GM23248 (cell line): ENCODE measurements at regions not wholly inside any gene's neighbourhood (a gene's known extent, or its start where the extent isn't known, plus 50 kb on each side); places are given as distances from the start of the nearest gene placed in this dataset.
"Not testable (repeated sequence)": the region's sequence is repeated elsewhere in the genome, so short reads cannot be mapped to it uniquely, and the experiment has no call there.

Experiments used
- DNase-seq: peaks from one replicate; pipeline ENCODE4 v3.0.0-alpha.2; 2015
- H2AFZ ChIP-seq: fragments of 200-600 bp; sonication (generic); 2 replicates; pipeline ENCODE4 v1.6.1; 2016; ENCODE audit warnings: antibody characterized with exemption
- H3F3A ChIP-seq: fragments of 200-600 bp; sonication (generic); 2 replicates; pipeline ENCODE4 v1.6.1; 2016; ENCODE audit warnings: mild to moderate bottlenecking, antibody characterized with exemption, mixed run types; ENCODE audit not compliant: insufficient read depth
- H3K27ac ChIP-seq: fragments of 200-600 bp; sonication (generic); 2 replicates; pipeline ENCODE4 v1.5.1; 2016; ENCODE audit warnings: mild to moderate bottlenecking
- H3K27me3 ChIP-seq: fragments of 200-600 bp; sonication (generic); replicated peaks from 2 replicates; pipeline ENCODE4 v1.6.1; 2016; ENCODE audit warnings: mild to moderate bottlenecking; ENCODE audit not compliant: insufficient read depth
- H3K36me3 ChIP-seq: fragments of 200-600 bp; sonication (generic); 2 replicates; pipeline ENCODE4 v1.6.1; 2016; ENCODE audit warnings: low read depth, mild to moderate bottlenecking
- H3K4me1 ChIP-seq: fragments of 200-600 bp; sonication (generic); 2 replicates; pipeline ENCODE4 v1.6.1; 2016; ENCODE audit warnings: mild to moderate bottlenecking; ENCODE audit not compliant: insufficient read depth
- H3K4me2 ChIP-seq: fragments of 200-600 bp; sonication (generic); one replicate; pipeline ENCODE4 v1.6.1; 2016; ENCODE audit warnings: mild to moderate bottlenecking; ENCODE audit not compliant: unreplicated experiment
- H3K4me3 ChIP-seq: fragments of 200-600 bp; sonication (generic); 2 replicates; pipeline ENCODE4 v1.5.1; 2016; ENCODE audit warnings: mild to moderate bottlenecking
- H3K79me2 ChIP-seq: fragments of 200-600 bp; sonication (generic); 2 replicates; pipeline ENCODE4 v1.6.1; 2016; ENCODE audit warnings: mild to moderate bottlenecking; ENCODE audit not compliant: insufficient read depth
- H3K9ac ChIP-seq: fragments of 200-600 bp; sonication (generic); 2 replicates; pipeline ENCODE4 v1.6.1; 2016; ENCODE audit warnings: mild to moderate bottlenecking
- H3K9me2 ChIP-seq: fragments of 200-600 bp; sonication (generic); 2 replicates; pipeline ENCODE4 v1.6.1; 2016; ENCODE audit warnings: mixed run types, mild to moderate bottlenecking, moderate library complexity; ENCODE audit not compliant: insufficient read depth
- H3K9me3 ChIP-seq: fragments of 200-600 bp; sonication (generic); one replicate; pipeline ENCODE4 v1.6.1; 2017; ENCODE audit warnings: low read depth
- H4K20me1 ChIP-seq: fragments of 200-600 bp; sonication (generic); 2 replicates; pipeline ENCODE4 v1.6.0; 2016; ENCODE audit not compliant: insufficient read depth
- EZH2 ChIP-seq: fragments of 200-600 bp; sonication (generic); IDR thresholded peaks from 2 replicates; pipeline ENCODE4 v1.6.1; 2018; ENCODE audit warnings: antibody characterized with exemption, mild to moderate bottlenecking; ENCODE audit not compliant: insufficient read depth, poor library complexity, severe bottlenecking
- EZH2phosphoT487 ChIP-seq: fragments of 200-600 bp; sonication (generic); IDR thresholded peaks from 2 replicates; pipeline ENCODE4 v1.6.1; 2018; ENCODE audit warnings: antibody characterized with exemption, moderate library complexity, mild to moderate bottlenecking, low read depth; ENCODE audit not compliant: insufficient read depth
- WGBS, 2 experiments: methylation state at CpG; one replicate each; pipeline ENCODE4 v1.1.6; 2015 to 2017; ENCODE audit warnings: low lambda C conversion rate in 2 of 2, low coverage in 1 of 2; ENCODE audit errors: missing lambda C conversion rate in 2 of 2; 5-methylcytosine and 5-hydroxymethylcytosine counted together
- in situ Hi-C: fragments of 300-500 bp; cut with MboI; formaldehyde crosslinking; loops from 2 replicates; pipeline ENCODE4 v1.15.0; 2020

GRCh38 chr3:105979961-105980360, 111.1 kb upstream of the CBLB start:
- Histone ChIP-seq H3K79me2 (no peaks in the 10 kb centered on the region), H3K4me1 (no peaks in the 10 kb centered on the region), H3K27ac (no peak overlapping the region), H2AFZ (0 out of 2 replicates have a peak overlapping the region, but pooled peaks have one; percentile 32), H3K4me2 (no peak overlapping the region), H3K9me3 (peaks cover 10% of the 10 kb centered on the region), H3K36me3 (no peaks in the 10 kb centered on the region), H3K9ac (no peak overlapping the region), H3K9me2 (no peaks in the 10 kb centered on the region), H4K20me1 (no peaks in the 10 kb centered on the region), H3K27me3 (no peaks in the 10 kb centered on the region), H3F3A (0 out of 2 replicates have a peak, but pooled peaks cover 7% of the 10 kb centered on the region), H3K4me3 (no peak overlapping the region)
- WGBS, 2 experiments, result 64 to 67% methylated on average over 3 of the region's 3 CpGs
- TF ChIP-seq EZH2 (no peak), EZH2phosphoT487 (no peak)
- DNase-seq, result no peak
- in situ Hi-C loops, result no loop called here

DNA sequence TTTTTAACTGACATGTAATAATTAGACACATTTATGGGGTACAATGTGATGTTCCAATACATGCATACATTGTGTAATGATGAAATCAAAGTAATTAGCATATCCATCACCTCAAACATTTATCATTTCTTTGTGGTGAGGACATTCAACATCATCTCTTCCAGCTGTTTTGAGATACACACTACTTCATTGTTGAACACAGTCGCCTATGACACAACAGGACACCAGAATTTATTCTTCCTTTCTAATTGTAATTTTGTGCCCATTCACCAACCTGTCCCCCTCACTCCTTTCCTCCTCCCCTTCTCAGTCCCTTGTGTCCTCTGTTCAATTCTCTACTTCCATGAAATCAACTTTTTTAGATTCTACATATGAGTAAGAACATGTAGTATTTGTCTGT, 113.4 kb upstream of the CBLB start:
- H3K4me3 ChIP-seq, result no peak overlapping the region
- no peaks in the 10 kb centered on the region for H3K79me2 ChIP-seq
- no peaks in the 10 kb centered on the region for H3K27me3 ChIP-seq
- TF ChIP-seq EZH2phosphoT487 (no peak), EZH2 (no peak)
- H4K20me1 ChIP-seq, result no peaks in the 10 kb centered on the region
- no peak overlapping the region for H2AFZ ChIP-seq
- H3K9ac ChIP-seq, result no peak overlapping the region
- H3K36me3 ChIP-seq, result no peaks in the 10 kb centered on the region
- WGBS, 2 experiments, result 97 to 100% methylated on average over 1 of the region's 1 CpG
- H3F3A ChIP-seq, result 0 out of 2 replicates have a peak, but pooled peaks cover 7% of the 10 kb centered on the region
- DNase-seq, result no peak
- in situ Hi-C loops, result no loop called here
- no peaks in the 10 kb centered on the region for H3K4me1 ChIP-seq
- H3K9me3 ChIP-seq, result peaks cover 10% of the 10 kb centered on the region
- no peaks in the 10 kb centered on the region for H3K9me2 ChIP-seq
- H3K4me2 ChIP-seq, result no peak overlapping the region
- no peak overlapping the region for H3K27ac ChIP-seq

GRCh38 chr3:105984837-105985236, 116.0 kb upstream of the CBLB start:
- no peak for DNase-seq
- Histone ChIP-seq H3K9me2 (no peaks in the 10 kb centered on the region), H3K4me1 (no peaks in the 10 kb centered on the region), H3K9ac (no peak overlapping the region), H3K27me3 (no peaks in the 10 kb centered on the region), H2AFZ (no peak overlapping the region), H3K36me3 (no peaks in the 10 kb centered on the region), H3F3A (0 out of 2 replicates have a peak, but pooled peaks cover 1% of the 10 kb centered on the region), H3K27ac (no peak overlapping the region), H4K20me1 (no peaks in the 10 kb centered on the region), H3K4me3 (no peak overlapping the region), H3K79me2 (no peaks in the 10 kb centered on the region), H3K9me3 (peaks cover 10% of the 10 kb centered on the region), H3K4me2 (no peak overlapping the region)
- in situ Hi-C loops, result no loop called here
- TF ChIP-seq EZH2, result no peak
- TF ChIP-seq EZH2phosphoT487, result no peak
- WGBS, 2 experiments, result 95 to 98% methylated on average over 1 of the region's 1 CpG

DNA sequence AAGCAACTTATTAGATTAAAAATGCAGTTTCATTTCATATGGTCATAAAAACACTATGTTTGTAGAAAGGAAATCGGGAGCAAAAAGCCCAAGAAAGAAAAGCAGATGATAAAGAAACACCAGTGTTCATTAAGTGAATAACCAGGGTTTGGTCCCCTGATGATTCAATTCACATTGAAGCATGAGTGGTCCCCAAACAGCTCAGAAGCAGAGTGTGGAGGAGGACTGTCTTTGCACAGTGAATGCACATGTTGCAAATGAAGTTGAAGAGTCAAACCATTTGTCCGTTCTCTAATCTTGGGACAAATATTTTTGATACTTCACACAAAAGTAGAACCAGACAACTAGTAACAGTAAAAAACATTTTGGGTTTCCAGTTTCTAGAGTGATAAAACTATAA, 117.5 kb upstream of the CBLB start:
- WGBS, 2 experiments, result 99 to 100% methylated on average over 2 of the region's 2 CpGs
- H3K36me3 ChIP-seq, result not testable (repeated sequence)

DNA sequence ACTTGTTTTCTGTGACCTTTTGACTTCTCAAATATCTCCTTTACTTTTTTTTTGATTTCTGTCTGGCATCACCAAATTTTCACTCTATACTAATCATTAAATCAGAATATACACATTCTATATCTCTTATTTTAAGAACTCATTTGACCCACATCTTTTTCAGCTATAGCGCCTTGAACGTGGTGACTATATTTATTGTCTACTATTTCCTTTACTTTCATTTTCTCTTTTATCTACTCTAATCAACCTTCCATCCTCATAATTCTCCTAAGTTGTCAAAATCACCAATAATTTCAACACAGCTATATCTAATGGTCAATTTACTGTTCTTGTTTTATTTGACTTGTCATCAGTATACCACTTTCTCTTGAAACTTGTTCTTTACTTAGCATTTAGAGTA, 119.0 kb upstream of the CBLB start:
- no peaks in the 10 kb centered on the region for H3F3A ChIP-seq
- no peak for DNase-seq
- H2AFZ ChIP-seq, result peak overlapping the region; percentile 55; the same call in 1 of the 2 replicates
- no peaks in the 10 kb centered on the region for H3K36me3 ChIP-seq
- no peak overlapping the region for H3K9ac ChIP-seq
- TF ChIP-seq EZH2, result no peak
- TF ChIP-seq EZH2phosphoT487, result no peak
- in situ Hi-C loops, result no loop called here
- no peaks in the 10 kb centered on the region for H3K79me2 ChIP-seq
- no peak overlapping the region for H3K4me3 ChIP-seq
- 62 to 79% methylated on average over 2 of the region's 2 CpGs for WGBS, 2 experiments
- no peaks in the 10 kb centered on the region for H3K4me1 ChIP-seq
- no peak overlapping the region for H3K27ac ChIP-seq
- H3K27me3 ChIP-seq, result no peaks in the 10 kb centered on the region
- H3K4me2 ChIP-seq, result no peak overlapping the region
- H4K20me1 ChIP-seq, result no peaks in the 10 kb centered on the region
- peaks cover 10% of the 10 kb centered on the region for H3K9me3 ChIP-seq
- no peaks in the 10 kb centered on the region for H3K9me2 ChIP-seq

More for the DNA sequence above, 117.5 kb upstream of the CBLB start:
- H3K79me2 ChIP-seq, H3K27me3 ChIP-seq, H3K4me2 ChIP-seq, H4K20me1 ChIP-seq, H3K9ac ChIP-seq, H3K4me1 ChIP-seq, in situ Hi-C loops, H2AFZ ChIP-seq, H3K9me3 ChIP-seq, H3K9me2 ChIP-seq, H3K4me3 ChIP-seq, H3F3A ChIP-seq, DNase-seq, H3K27ac ChIP-seq: not testable (repeated sequence)
